Mesodermal cell (in vitro differentiated cells): ENCODE measurements at regions not wholly inside any gene's neighbourhood (a gene's known extent, or its start where the extent isn't known, plus 50 kb on each side); places are given as distances from the start of the nearest gene placed in this dataset.
"Not testable (repeated sequence)": the region's sequence is repeated elsewhere in the genome, so short reads cannot be mapped to it uniquely, and the experiment has no call there.

Source experiments
- H3K27ac ChIP-seq: 2 replicates; pipeline ENCODE4 v1.7.0; 2013; ENCODE audit warnings: mild to moderate bottlenecking, low read depth, low read length, moderate library complexity; ENCODE audit not compliant: severe bottlenecking
- H3K36me3 ChIP-seq: 2 replicates; pipeline ENCODE4 v1.7.1; 2013; ENCODE audit warnings: mild to moderate bottlenecking, low read length, moderate library complexity; ENCODE audit not compliant: control insufficient read depth, insufficient read depth
- H3K4me1 ChIP-seq: one replicate; pipeline ENCODE4 v1.7.1; 2013; ENCODE audit warnings: mild to moderate bottlenecking, low read length; ENCODE audit not compliant: insufficient read depth, control insufficient read depth, poor library complexity, severe bottlenecking
- H3K4me3 ChIP-seq: 2 replicates; pipeline ENCODE4 v1.7.0; 2013; ENCODE audit warnings: low read length, control low read depth, mild to moderate bottlenecking; ENCODE audit not compliant: insufficient read depth, poor library complexity, severe bottlenecking; ENCODE audit errors: extremely low read depth
- H3K9me3 ChIP-seq: 2 replicates; pipeline ENCODE4 v1.7.1; 2013; ENCODE audit warnings: mild to moderate bottlenecking, low read length, moderate library complexity; ENCODE audit not compliant: control insufficient read depth
- WGBS, 2 experiments: methylation state at CpG; one replicate each; pipeline ENCODE4 v1.1.5; 2013; ENCODE audit warnings: missing lambda C conversion rate in 2 of 2; ENCODE audit not compliant: insufficient coverage in 2 of 2; 5-methylcytosine and 5-hydroxymethylcytosine counted together

- 67 to 90% methylated on average over 1 to 3 of the region's 4 CpGs for WGBS, 2 experiments
- no peak overlapping the region for H3K27ac ChIP-seq
- H3K4me1 ChIP-seq = no peaks in the 10 kb centered on the region
- no peak overlapping the region for H3K4me3 ChIP-seq
- no peaks in the 10 kb centered on the region for H3K36me3 ChIP-seq
- H3K9me3 ChIP-seq = no peaks in the 10 kb centered on the region
These were observed 494.6 kb upstream of the GRM3 start for GRCh38 chr7:86149024-86149665.

GRCh38 chr7:86148501-86148900 is 495.2 kb upstream of the GRM3 start:
- Histone ChIP-seq H3K9me3 (no peaks in the 10 kb centered on the region), H3K36me3 (no peaks in the 10 kb centered on the region), H3K27ac (no peak overlapping the region), H3K4me3 (no peak overlapping the region), H3K4me1 (no peaks in the 10 kb centered on the region)
- WGBS, 2 experiments = no CpG with 5 or more reads among the region's 2 CpGs

- no peak overlapping the region for H3K27ac ChIP-seq
- no peaks in the 10 kb centered on the region for H3K36me3 ChIP-seq
- H3K4me1 ChIP-seq = no peaks in the 10 kb centered on the region
- no peaks in the 10 kb centered on the region for H3K9me3 ChIP-seq
- H3K4me3 ChIP-seq = no peak overlapping the region
These were observed 506.4 kb upstream of the GRM3 start for GRCh38 chr7:86137343-86137742.

- no peaks in the 10 kb centered on the region for H3K4me1 ChIP-seq
- WGBS, 2 experiments = 86% methylated on average over 9 to 10 of the region's 10 CpGs
- H3K9me3 ChIP-seq = no peaks in the 10 kb centered on the region
- H3K27ac ChIP-seq = no peak overlapping the region
- H3K4me3 ChIP-seq = no peak overlapping the region
- H3K36me3 ChIP-seq = no peaks in the 10 kb centered on the region
These were observed 513.4 kb upstream of the GRM3 start for GRCh38 chr7:86130268-86130667.

- WGBS, 2 experiments = 100% methylated on average over 2 of the region's 4 CpGs; no CpG with 5 or more reads in 1 of the 2 experiments
- Histone ChIP-seq H3K4me1 (no peaks in the 10 kb centered on the region), H3K36me3 (no peaks in the 10 kb centered on the region), H3K27ac (no peak overlapping the region), H3K4me3 (no peak overlapping the region), H3K9me3 (no peaks in the 10 kb centered on the region)
These were observed 520.2 kb upstream of the GRM3 start for GRCh38 chr7:86123476-86123875.

GRCh38 chr7:86094166-86094669 is 549.5 kb upstream of the GRM3 start:
- Histone ChIP-seq H3K4me3 (no peak overlapping the region), H3K9me3 (no peaks in the 10 kb centered on the region), H3K36me3 (no peaks in the 10 kb centered on the region), H3K27ac (no peak overlapping the region), H3K4me1 (no peaks in the 10 kb centered on the region)
- no CpG with 5 or more reads among the region's 1 CpG for WGBS, 2 experiments

- Histone ChIP-seq H3K9me3 (no peaks in the 10 kb centered on the region), H3K4me3 (no peak overlapping the region), H3K36me3 (no peaks in the 10 kb centered on the region), H3K4me1 (no peaks in the 10 kb centered on the region), H3K27ac (no peak overlapping the region)
- WGBS, 2 experiments = 86% methylated on average over 1 of the region's 1 CpG; no CpG with 5 or more reads in 1 of the 2 experiments
These were observed 552.3 kb upstream of the GRM3 start for GRCh38 chr7:86091369-86091768.

GRCh38 chr7:86089455-86089854 is 554.3 kb upstream of the GRM3 start:
- no peak overlapping the region for H3K27ac ChIP-seq
- no CpG with 5 or more reads among the region's 1 CpG for WGBS, 2 experiments

GRCh38 chr7:86064572-86064971 is 579.1 kb upstream of the GRM3 start:
- WGBS, 2 experiments = no CpG with 5 or more reads among the region's 1 CpG
- H3K4me1 ChIP-seq, H3K36me3 ChIP-seq, H3K27ac ChIP-seq, H3K4me3 ChIP-seq, H3K9me3 ChIP-seq: not testable (repeated sequence)

More at GRCh38 chr7:86089455-86089854, 554.3 kb upstream of the GRM3 start:
- Histone ChIP-seq H3K4me3 (no peak overlapping the region), H3K36me3 (no peaks in the 10 kb centered on the region), H3K4me1 (no peaks in the 10 kb centered on the region), H3K9me3 (no peaks in the 10 kb centered on the region)

- Histone ChIP-seq H3K27ac (no peak overlapping the region), H3K9me3 (no peaks in the 10 kb centered on the region), H3K4me3 (no peak overlapping the region), H3K36me3 (no peaks in the 10 kb centered on the region), H3K4me1 (no peaks in the 10 kb centered on the region)
- WGBS, 2 experiments = 75 to 87% methylated on average over 3 of the region's 3 CpGs
These were observed 585.1 kb upstream of the GRM3 start for GRCh38 chr7:86058649-86059048.

- Histone ChIP-seq H3K27ac (no peak overlapping the region), H3K4me3 (no peak overlapping the region), H3K4me1 (no peaks in the 10 kb centered on the region), H3K9me3 (no peaks in the 10 kb centered on the region), H3K36me3 (no peaks in the 10 kb centered on the region)
- WGBS, 2 experiments = no CpG with 5 or more reads among the region's 1 CpG
These were observed 592.8 kb upstream of the GRM3 start for GRCh38 chr7:86050918-86051317.
